ENCODE measurements at regions not wholly inside any gene's neighbourhood (a gene's known extent, or its start where the extent isn't known, plus 50 kb on each side); places are given as distances from the start of the nearest gene placed in this dataset.

DNA sequence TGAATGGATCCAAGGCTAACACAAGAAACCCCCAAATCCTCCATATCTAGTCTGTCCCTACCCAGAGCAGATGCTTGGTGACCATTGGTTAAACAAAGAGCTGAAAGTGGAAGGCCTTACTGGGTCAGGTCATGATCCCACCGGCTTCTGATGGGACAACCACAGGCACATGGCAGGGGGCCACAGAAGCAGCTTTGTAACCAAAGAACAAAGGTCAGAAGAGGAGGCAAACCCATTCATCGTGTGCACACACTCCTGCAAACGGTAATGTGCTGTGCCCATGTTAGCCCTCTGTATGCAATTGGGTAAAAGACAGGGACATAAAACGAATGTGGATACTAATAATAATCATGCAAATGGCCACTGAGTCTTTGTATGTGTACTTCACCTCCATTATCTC is 133.3 kb upstream of the SLC6A11 start:
- TF ChIP-seq, protein P1, sequence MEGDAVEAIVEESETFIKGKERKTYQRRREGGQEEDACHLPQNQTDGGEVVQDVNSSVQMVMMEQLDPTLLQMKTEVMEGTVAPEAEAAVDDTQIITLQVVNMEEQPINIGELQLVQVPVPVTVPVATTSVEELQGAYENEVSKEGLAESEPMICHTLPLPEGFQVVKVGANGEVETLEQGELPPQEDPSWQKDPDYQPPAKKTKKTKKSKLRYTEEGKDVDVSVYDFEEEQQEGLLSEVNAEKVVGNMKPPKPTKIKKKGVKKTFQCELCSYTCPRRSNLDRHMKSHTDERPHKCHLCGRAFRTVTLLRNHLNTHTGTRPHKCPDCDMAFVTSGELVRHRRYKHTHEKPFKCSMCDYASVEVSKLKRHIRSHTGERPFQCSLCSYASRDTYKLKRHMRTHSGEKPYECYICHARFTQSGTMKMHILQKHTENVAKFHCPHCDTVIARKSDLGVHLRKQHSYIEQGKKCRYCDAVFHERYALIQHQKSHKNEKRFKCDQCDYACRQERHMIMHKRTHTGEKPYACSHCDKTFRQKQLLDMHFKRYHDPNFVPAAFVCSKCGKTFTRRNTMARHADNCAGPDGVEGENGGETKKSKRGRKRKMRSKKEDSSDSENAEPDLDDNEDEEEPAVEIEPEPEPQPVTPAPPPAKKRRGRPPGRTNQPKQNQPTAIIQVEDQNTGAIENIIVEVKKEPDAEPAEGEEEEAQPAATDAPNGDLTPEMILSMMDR (IDR thresholded peaks at IDR 0.05): no peak
- no peak for TF ChIP-seq POLR2A (IDR thresholded peaks at IDR 0.05)

Measured in Peyer's patch (tissue), 4 donors.